GM12878 (cell line): ENCODE measurements at regions not wholly inside any gene's neighbourhood (a gene's known extent, or its start where the extent isn't known, plus 50 kb on each side); places are given as distances from the start of the nearest gene placed in this dataset.

ENCODE experiments used
- ATAC-seq: fragments of 200-7000 bp; cut with Tn5 transposase; 3 replicates; pipeline ENCODE4 v1.9.1; 2020; ENCODE audit warnings: mild to moderate bottlenecking, moderate library complexity
- BruUV-seq: library from RNA; stranded (reverse); fragments of 400-500 nt; replicated peaks from 2 replicates; lab custom pipeline; 2021; lab: Mats Ljungman, UMichigan
- CTCF ChIA-PET: fragments of 300-600 bp; sonication (Branson Sonifier 250); formaldehyde crosslinking; extraction: SDS; loops from one replicate; lab custom pipeline; 2021; ENCODE audit warnings: inconsistent platforms; lab: Yijun Ruan, JAX
- POLR2A ChIA-PET: fragments of 350-600 bp; formaldehyde crosslinking; extraction: SDS; loops from one replicate; lab custom pipeline; 2021; ENCODE audit warnings: inconsistent platforms; lab: Charles Lee
- RAD21 ChIA-PET: fragments of 300-600 bp; sonication (Branson Sonifier 250); formaldehyde crosslinking; loops from one replicate; lab custom pipeline; 2023; ENCODE audit warnings: antibody characterized with exemption; ENCODE audit not compliant: unreplicated experiment; lab: Charles Lee
- SMC1A ChIA-PET: fragments of 300-600 bp; sonication (Branson Sonifier 250); formaldehyde crosslinking; loops from one replicate; lab custom pipeline; 2023; ENCODE audit not compliant: unreplicated experiment, uncharacterized antibody; lab: Charles Lee
- DNase-seq: peaks from one replicate; pipeline ENCODE4 v3.0.0-alpha.2; 2011; ENCODE audit warnings: low read depth, low spot score
- FAIRE-seq: peaks from 3 replicates; lab custom pipeline; 2011; peaks lifted over from hg19 to GRCh38; lab: Jason Lieb, UNC
- H2AFZ ChIP-seq: 2 replicates; pipeline ENCODE4 v1.6.0; 2011; ENCODE audit warnings: low read depth, low read length, control low read depth; ENCODE audit not compliant: control insufficient read depth
- H3K27ac ChIP-seq: 2 replicates; pipeline ENCODE4 v1.5.1; 2011; ENCODE audit warnings: control low read depth; ENCODE audit not compliant: control insufficient read depth, insufficient read depth
- H3K27me3 ChIP-seq, 2 experiments: replicated peaks in 1 of 2; 2 replicates each; pipeline versions ENCODE4 v1.6.0 to v1.6.1; 2011; ENCODE audit warnings: low read length in 1 of 2; ENCODE audit not compliant: control insufficient read depth in 2 of 2, insufficient read depth in 2 of 2
- H3K36me3 ChIP-seq, 2 experiments: 2 replicates each; pipeline ENCODE4 v1.5.1; 2011; ENCODE audit warnings: low read length in 1 of 2; ENCODE audit not compliant: control insufficient read depth in 2 of 2, insufficient read depth in 2 of 2
- H3K4me1 ChIP-seq: 2 replicates; pipeline ENCODE4 v1.6.1; 2011; ENCODE audit warnings: mild to moderate bottlenecking, low read length, moderate library complexity, mixed read lengths; ENCODE audit not compliant: control insufficient read depth, insufficient read depth
- H3K4me2 ChIP-seq: 2 replicates; pipeline ENCODE4 v1.6.0; 2011; ENCODE audit warnings: control low read depth; ENCODE audit not compliant: control insufficient read depth, insufficient read depth
- H3K4me3 ChIP-seq: fragments of 200-600 bp; sonication (generic); 2 replicates; pipeline ENCODE4 v1.5.1; 2016
- H3K79me2 ChIP-seq: 2 replicates; pipeline ENCODE4 v1.6.0; 2011; ENCODE audit warnings: low read length; ENCODE audit not compliant: control insufficient read depth, insufficient read depth
- H3K9ac ChIP-seq: 2 replicates; pipeline ENCODE4 v1.8.0; 2011; ENCODE audit warnings: low read length, control low read depth, mixed read lengths; ENCODE audit not compliant: control insufficient read depth, insufficient read depth
- H3K9me3 ChIP-seq: replicated peaks from 3 replicates; pipeline ENCODE4 v1.5.1; 2011; ENCODE audit warnings: mild to moderate bottlenecking, low read length; ENCODE audit not compliant: control insufficient read depth, insufficient read depth
- H4K20me1 ChIP-seq: 2 replicates; pipeline ENCODE4 v1.6.0; 2011; ENCODE audit not compliant: control insufficient read depth, insufficient read depth
- BHLHE40 ChIP-seq, 2 experiments: fragments of 450-650 bp in 1 of 2; IDR thresholded peaks; 2 replicates each; pipeline ENCODE4 v1.6.1; 2011 to 2017; ENCODE audit warnings: low read depth in 2 of 2, borderline replicate concordance in 1 of 2, improper control_type of control experiment in 1 of 2, low read length in 1 of 2, mild to moderate bottlenecking in 1 of 2
- CREB1 ChIP-seq: IDR thresholded peaks from 2 replicates; pipeline ENCODE4 v1.6.1; 2012; ENCODE audit warnings: low read depth, mild to moderate bottlenecking, inconsistent platforms
- NFYA ChIP-seq: IDR thresholded peaks from 2 replicates; pipeline ENCODE4 v1.6.1; 2011; ENCODE audit warnings: low read depth, mild to moderate bottlenecking, low read length, improper control_type of control experiment, borderline replicate concordance
- NFYB ChIP-seq: IDR thresholded peaks from 2 replicates; pipeline ENCODE4 v1.6.1; 2011; ENCODE audit warnings: low read depth, mild to moderate bottlenecking, low read length, improper control_type of control experiment, moderate library complexity; ENCODE audit not compliant: insufficient read depth
- PAX8 ChIP-seq: fragments of 450-650 bp; IDR thresholded peaks from 2 replicates; pipeline ENCODE4 v1.6.1; 2017; ENCODE audit warnings: mild to moderate bottlenecking, moderate library complexity
- POLR2A ChIP-seq: IDR thresholded peaks from 2 replicates; pipeline ENCODE4 v1.6.1; 2011; ENCODE audit warnings: low read depth, mild to moderate bottlenecking, low read length
- RCOR1 ChIP-seq: conservative IDR thresholded peaks from 2 replicates; pipeline ENCODE4 v1.6.1; 2012; ENCODE audit warnings: low read depth, low read length, improper control_type of control experiment
- STAT1 ChIP-seq: fragments of 450-650 bp; conservative IDR thresholded peaks from 2 replicates; pipeline ENCODE4 v1.6.1; 2014; ENCODE audit warnings: antibody characterized with exemption, mild to moderate bottlenecking
- SUZ12 ChIP-seq: fragments of 200-600 bp; sonication (generic); IDR thresholded peaks from one replicate; pipeline ENCODE4 v1.6.1; 2018; ENCODE audit warnings: antibody characterized with exemption, mild to moderate bottlenecking; ENCODE audit not compliant: unreplicated experiment
- ZSCAN29 ChIP-seq: fragments of 450-650 bp; IDR thresholded peaks from 2 replicates; pipeline ENCODE4 v1.6.1; 2017; ENCODE audit warnings: mild to moderate bottlenecking, moderate library complexity
- WGBS: methylation state at CpG from one replicate; pipeline ENCODE4 v1.1.6; 2016; ENCODE audit warnings: low lambda C conversion rate; ENCODE audit not compliant: insufficient replicate concordance, insufficient coverage; ENCODE audit errors: missing lambda C conversion rate; 5-methylcytosine and 5-hydroxymethylcytosine counted together
- in situ Hi-C: fragments of 300-500 bp; cut with MboI; formaldehyde crosslinking; loops from 9 replicates; pipeline ENCODE4 v1.14.3; 2018; ENCODE audit warnings: mixed read lengths
- intact Hi-C: fragments of 100-400 bp; cut with micrococcal nuclease; formaldehyde crosslinking; loops from one replicate; pipeline ENCODE4 v1.14.2; 2022; ENCODE audit not compliant: unreplicated experiment
- TF ChIP-seq, protein P1 (sequence below): fragments of 450-650 bp; IDR thresholded peaks from 2 replicates; pipeline ENCODE4 v1.6.1; 2017; ENCODE audit warnings: mild to moderate bottlenecking
- TF ChIP-seq, protein P2 (sequence below): IDR thresholded peaks from 2 replicates; pipeline ENCODE4 v1.6.1; 2012; ENCODE audit warnings: low read depth, low read length, improper control_type of control experiment
- TF ChIP-seq, protein P3 (sequence below): fragments of 150-350 bp; IDR thresholded peaks from 2 replicates; pipeline ENCODE4 v1.6.1; 2014; ENCODE audit warnings: mild to moderate bottlenecking, low read depth, low read length
- TF ChIP-seq, protein P4 (sequence below): fragments of 450-650 bp; IDR thresholded peaks from 2 replicates; pipeline ENCODE4 v1.6.1; 2018; ENCODE audit warnings: mild to moderate bottlenecking, low read depth, moderate library complexity; ENCODE audit not compliant: partially characterized antibody

DNA sequence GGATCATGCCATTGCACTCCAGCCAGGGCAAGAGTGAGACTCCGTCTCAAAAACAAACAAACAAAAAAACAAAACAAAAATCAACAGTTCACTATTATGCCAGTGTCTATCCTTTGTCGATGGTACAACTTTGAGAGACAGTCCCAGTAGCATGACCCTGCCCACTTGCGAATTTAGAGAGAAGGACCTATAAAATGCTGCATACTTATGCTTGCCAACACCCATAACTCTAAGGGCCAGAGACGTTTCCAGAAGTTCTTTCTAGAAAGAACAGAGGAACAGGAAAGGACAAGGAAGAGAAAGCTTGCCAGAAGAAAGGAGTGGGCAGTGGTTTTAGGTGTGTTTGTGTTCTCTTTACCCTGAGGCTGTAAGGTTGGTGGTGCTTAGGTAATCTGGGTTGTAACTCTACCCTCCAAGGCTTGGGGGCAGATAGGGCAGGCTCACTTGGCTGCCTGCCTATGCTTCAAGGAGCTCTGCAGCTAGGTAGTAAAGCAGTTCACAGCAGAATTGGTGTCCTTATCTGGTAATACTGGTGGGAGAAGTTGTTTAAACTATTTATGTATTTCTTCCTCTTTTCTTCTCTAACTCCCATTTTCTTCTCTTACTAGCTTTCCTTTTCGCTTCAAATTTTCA lies 50.6 kb upstream of the SPPL2A start:
- no peak overlapping the region for H3K9ac ChIP-seq
- no peaks in the 10 kb centered on the region for H3K4me1 ChIP-seq
- H3K4me2 ChIP-seq: no peak overlapping the region
- ChIA-PET POLR2A (no interaction called here), SMC1A (no interaction called here), RAD21 (no interaction called here), CTCF (interaction anchor here (0.6 kb wide), 1 partner anchor 21 kb away, joined by 3 read pairs; no protein-coding TSS in a partner anchor)
- H2AFZ ChIP-seq: no peak overlapping the region
- no peaks in the 10 kb centered on the region for H4K20me1 ChIP-seq
- H3K4me3 ChIP-seq: no peak overlapping the region
- no peaks in the 10 kb centered on the region for H3K79me2 ChIP-seq
- H3K27me3 ChIP-seq: no peaks in the 10 kb centered on the region
- no peak overlapping the region for H3K27ac ChIP-seq
- H3K36me3 ChIP-seq: no peaks in the 10 kb centered on the region
- ATAC-seq: no peak
- H3K9me3 ChIP-seq: no peaks in the 10 kb centered on the region
- WGBS: 58% methylated on average over 5 of the region's 5 CpGs
- in situ Hi-C loops: no loop called here
- no peak for DNase-seq
- no peak for FAIRE-seq
- TF ChIP-seq SUZ12 (no peak), ZSCAN29 (no peak), CREB1 (no peak), STAT1 (no peak), BHLHE40 (IDR thresholded peaks at IDR 0.05; ENCODE audit: borderline replicate concordance in 1 of 2, low read depth in 2 of 2, low read length in 1 of 2) (no peak), NFYB (no peak), PAX8 (no peak), NFYA (no peak), POLR2A (no peak), RCOR1 (no peak)
- TF ChIP-seq, protein P1, sequence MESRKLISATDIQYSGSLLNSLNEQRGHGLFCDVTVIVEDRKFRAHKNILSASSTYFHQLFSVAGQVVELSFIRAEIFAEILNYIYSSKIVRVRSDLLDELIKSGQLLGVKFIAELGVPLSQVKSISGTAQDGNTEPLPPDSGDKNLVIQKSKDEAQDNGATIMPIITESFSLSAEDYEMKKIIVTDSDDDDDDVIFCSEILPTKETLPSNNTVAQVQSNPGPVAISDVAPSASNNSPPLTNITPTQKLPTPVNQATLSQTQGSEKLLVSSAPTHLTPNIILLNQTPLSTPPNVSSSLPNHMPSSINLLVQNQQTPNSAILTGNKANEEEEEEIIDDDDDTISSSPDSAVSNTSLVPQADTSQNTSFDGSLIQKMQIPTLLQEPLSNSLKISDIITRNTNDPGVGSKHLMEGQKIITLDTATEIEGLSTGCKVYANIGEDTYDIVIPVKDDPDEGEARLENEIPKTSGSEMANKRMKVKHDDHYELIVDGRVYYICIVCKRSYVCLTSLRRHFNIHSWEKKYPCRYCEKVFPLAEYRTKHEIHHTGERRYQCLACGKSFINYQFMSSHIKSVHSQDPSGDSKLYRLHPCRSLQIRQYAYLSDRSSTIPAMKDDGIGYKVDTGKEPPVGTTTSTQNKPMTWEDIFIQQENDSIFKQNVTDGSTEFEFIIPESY: no peak
- TF ChIP-seq, protein P2, sequence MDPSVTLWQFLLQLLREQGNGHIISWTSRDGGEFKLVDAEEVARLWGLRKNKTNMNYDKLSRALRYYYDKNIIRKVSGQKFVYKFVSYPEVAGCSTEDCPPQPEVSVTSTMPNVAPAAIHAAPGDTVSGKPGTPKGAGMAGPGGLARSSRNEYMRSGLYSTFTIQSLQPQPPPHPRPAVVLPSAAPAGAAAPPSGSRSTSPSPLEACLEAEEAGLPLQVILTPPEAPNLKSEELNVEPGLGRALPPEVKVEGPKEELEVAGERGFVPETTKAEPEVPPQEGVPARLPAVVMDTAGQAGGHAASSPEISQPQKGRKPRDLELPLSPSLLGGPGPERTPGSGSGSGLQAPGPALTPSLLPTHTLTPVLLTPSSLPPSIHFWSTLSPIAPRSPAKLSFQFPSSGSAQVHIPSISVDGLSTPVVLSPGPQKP: no peak
- TF ChIP-seq, protein P3, sequence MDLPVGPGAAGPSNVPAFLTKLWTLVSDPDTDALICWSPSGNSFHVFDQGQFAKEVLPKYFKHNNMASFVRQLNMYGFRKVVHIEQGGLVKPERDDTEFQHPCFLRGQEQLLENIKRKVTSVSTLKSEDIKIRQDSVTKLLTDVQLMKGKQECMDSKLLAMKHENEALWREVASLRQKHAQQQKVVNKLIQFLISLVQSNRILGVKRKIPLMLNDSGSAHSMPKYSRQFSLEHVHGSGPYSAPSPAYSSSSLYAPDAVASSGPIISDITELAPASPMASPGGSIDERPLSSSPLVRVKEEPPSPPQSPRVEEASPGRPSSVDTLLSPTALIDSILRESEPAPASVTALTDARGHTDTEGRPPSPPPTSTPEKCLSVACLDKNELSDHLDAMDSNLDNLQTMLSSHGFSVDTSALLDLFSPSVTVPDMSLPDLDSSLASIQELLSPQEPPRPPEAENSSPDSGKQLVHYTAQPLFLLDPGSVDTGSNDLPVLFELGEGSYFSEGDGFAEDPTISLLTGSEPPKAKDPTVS: no peak
- TF ChIP-seq, protein P4, sequence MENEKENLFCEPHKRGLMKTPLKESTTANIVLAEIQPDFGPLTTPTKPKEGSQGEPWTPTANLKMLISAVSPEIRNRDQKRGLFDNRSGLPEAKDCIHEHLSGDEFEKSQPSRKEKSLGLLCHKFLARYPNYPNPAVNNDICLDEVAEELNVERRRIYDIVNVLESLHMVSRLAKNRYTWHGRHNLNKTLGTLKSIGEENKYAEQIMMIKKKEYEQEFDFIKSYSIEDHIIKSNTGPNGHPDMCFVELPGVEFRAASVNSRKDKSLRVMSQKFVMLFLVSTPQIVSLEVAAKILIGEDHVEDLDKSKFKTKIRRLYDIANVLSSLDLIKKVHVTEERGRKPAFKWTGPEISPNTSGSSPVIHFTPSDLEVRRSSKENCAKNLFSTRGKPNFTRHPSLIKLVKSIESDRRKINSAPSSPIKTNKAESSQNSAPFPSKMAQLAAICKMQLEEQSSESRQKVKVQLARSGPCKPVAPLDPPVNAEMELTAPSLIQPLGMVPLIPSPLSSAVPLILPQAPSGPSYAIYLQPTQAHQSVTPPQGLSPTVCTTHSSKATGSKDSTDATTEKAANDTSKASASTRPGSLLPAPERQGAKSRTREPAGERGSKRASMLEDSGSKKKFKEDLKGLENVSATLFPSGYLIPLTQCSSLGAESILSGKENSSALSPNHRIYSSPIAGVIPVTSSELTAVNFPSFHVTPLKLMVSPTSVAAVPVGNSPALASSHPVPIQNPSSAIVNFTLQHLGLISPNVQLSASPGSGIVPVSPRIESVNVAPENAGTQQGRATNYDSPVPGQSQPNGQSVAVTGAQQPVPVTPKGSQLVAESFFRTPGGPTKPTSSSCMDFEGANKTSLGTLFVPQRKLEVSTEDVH: no peak
- BruUV-seq: no TSS peak
- intact Hi-C loops: no loop called here
